ENCODE measurements at regions not wholly inside any gene's neighbourhood (a gene's known extent, or its start where the extent isn't known, plus 50 kb on each side); places are given as distances from the start of the nearest gene placed in this dataset.

- TF ChIP-seq CTCF (IDR thresholded peaks at IDR 0.05), result no peak
- no peak for TF ChIP-seq POLR2A (IDR thresholded peaks at IDR 0.05)
Observed at GRCh38 chr6:168876956-168877355, 376.7 kb downstream of the THBS2 start.

All from gastroesophageal sphincter (tissue), 3 donors.